ENCODE measurements at regions not wholly inside any gene's neighbourhood (a gene's known extent, or its start where the extent isn't known, plus 50 kb on each side); places are given as distances from the start of the nearest gene placed in this dataset.

GRCh38 chr5:85591311-85591710 is 1026.4 kb upstream of the COX7C start (continued):
- no peak for TF ChIP-seq MAX (IDR thresholded peaks at IDR 0.05)
- no peak for TF ChIP-seq SP1 (IDR thresholded peaks at IDR 0.05)
- no peak for TF ChIP-seq FOXA1 (IDR thresholded peaks at IDR 0.05)
- TF ChIP-seq RXRA (IDR thresholded peaks at IDR 0.05): no peak

GRCh38 chr5:85602843-85603242 is 1014.9 kb upstream of the COX7C start:
- no peaks in the 10 kb centered on the region for H3K36me3 ChIP-seq (ENCODE audit: control insufficient read depth in 4 of 4, insufficient read depth in 3 of 4, low read depth in 1 of 4, low read length in 3 of 4)
- H3K4me1 ChIP-seq (ENCODE audit: control insufficient read depth in 4 of 4, insufficient read depth in 4 of 4, low read length in 3 of 4): no peaks in the 10 kb centered on the region
- 90% methylated on average over 1 of the region's 1 CpG for WGBS
- DNase-seq (ENCODE audit: low spot score): no peak
- TF ChIP-seq TAF1 (conservative IDR thresholded peaks at IDR 0.05) (no peak), REST (IDR thresholded peaks at IDR 0.05) (no peak), ZBTB33 (IDR thresholded peaks at IDR 0.05) (no peak), HNF4G (IDR thresholded peaks at IDR 0.05) (no peak), FOXA2 (IDR thresholded peaks at IDR 0.05) (no peak), MAX (IDR thresholded peaks at IDR 0.05) (no peak), SP1 (IDR thresholded peaks at IDR 0.05) (no peak), GABPA (IDR thresholded peaks at IDR 0.05 in 1 of 2, conservative IDR thresholded peaks at IDR 0.05 in 1 of 2) (no peak), EGR1 (IDR thresholded peaks at IDR 0.05; ENCODE audit: low read depth in 2 of 2) (no peak), YY1 (IDR thresholded peaks at IDR 0.05) (no peak), HNF4A (conservative IDR thresholded peaks at IDR 0.05) (no peak), RXRA (IDR thresholded peaks at IDR 0.05) (no peak), FOXA1 (IDR thresholded peaks at IDR 0.05) (no peak), JUND (IDR thresholded peaks at IDR 0.05) (no peak), RAD21 (IDR thresholded peaks at IDR 0.05) (no peak), ATF3 (IDR thresholded peaks at IDR 0.05) (no peak), CTCF (IDR thresholded peaks at IDR 0.05; ENCODE audit: low read depth, low read length, missing input control) (no peak), NR2F2 (IDR thresholded peaks at IDR 0.05) (no peak)
- H3K27ac ChIP-seq (ENCODE audit: low read depth in 1 of 2, low read length in 2 of 2): no peak overlapping the region
- H3K9me3 ChIP-seq (ENCODE audit: control insufficient read depth in 4 of 4, low read length in 3 of 4): no peaks in the 10 kb centered on the region
- no peak overlapping the region for H3K4me3 ChIP-seq (ENCODE audit: low read depth in 1 of 3, low read length in 3 of 3)
- no peak overlapping the region for H3K9ac ChIP-seq (ENCODE audit: low read depth in 1 of 2, low read length in 2 of 2)
- H3K27me3 ChIP-seq (ENCODE audit: control insufficient read depth in 4 of 4, insufficient read depth in 4 of 4, low read length in 3 of 4): no peaks in the 10 kb centered on the region

Measured in liver (tissue), 8 donors.